ENCODE measurements at regions not wholly inside any gene's neighbourhood (a gene's known extent, or its start where the extent isn't known, plus 50 kb on each side); places are given as distances from the start of the nearest gene placed in this dataset.
"Not testable (repeated sequence)": the region's sequence is repeated elsewhere in the genome, so short reads cannot be mapped to it uniquely, and the experiment has no call there.

- TF ChIP-seq CTCF (IDR thresholded peaks at IDR 0.05; ENCODE audit: poor library complexity, severe bottlenecking); RAD21 (conservative IDR thresholded peaks at IDR 0.05); EZH2 (IDR thresholded peaks at IDR 0.05; ENCODE audit: borderline replicate concordance, insufficient read depth, low read length, poor library complexity, severe bottlenecking); POLR2AphosphoS5 (IDR thresholded peaks at IDR 0.05); REST (IDR thresholded peaks at IDR 0.05; ENCODE audit: borderline replicate concordance): not testable (repeated sequence)
Observed at GRCh38 chr4:3972626-3973025, 206.4 kb downstream of the ADRA2C start.
